ENCODE measurements at regions not wholly inside any gene's neighbourhood (a gene's known extent, or its start where the extent isn't known, plus 50 kb on each side); places are given as distances from the start of the nearest gene placed in this dataset.

DNA sequence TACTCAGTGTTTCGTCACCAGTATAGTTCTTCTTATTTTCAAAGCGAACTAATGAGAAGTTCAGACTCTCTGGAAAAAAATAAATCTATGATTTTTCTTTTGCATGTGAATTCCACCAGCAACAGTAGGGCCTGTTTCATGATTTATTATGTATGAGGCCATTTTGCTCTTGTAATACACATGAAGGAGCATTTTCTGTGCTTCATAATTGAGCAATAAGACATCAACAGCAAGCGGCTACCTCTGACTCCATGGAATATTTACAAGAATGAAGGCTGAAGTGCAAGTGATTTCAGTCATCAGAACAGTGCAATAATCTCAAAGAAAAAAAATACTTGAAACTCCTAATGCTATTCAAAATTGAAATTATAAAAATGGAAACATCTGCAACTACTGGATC is 282.9 kb upstream of the EDIL3 start:
- TF ChIP-seq CTCF (IDR thresholded peaks at IDR 0.05 in 2 of 3, conservative IDR thresholded peaks at IDR 0.05 in 1 of 3; ENCODE audit: borderline replicate concordance in 1 of 3, insufficient read depth in 1 of 3, low read depth in 2 of 3, low read length in 2 of 3): no peak
- TF ChIP-seq, protein P1, sequence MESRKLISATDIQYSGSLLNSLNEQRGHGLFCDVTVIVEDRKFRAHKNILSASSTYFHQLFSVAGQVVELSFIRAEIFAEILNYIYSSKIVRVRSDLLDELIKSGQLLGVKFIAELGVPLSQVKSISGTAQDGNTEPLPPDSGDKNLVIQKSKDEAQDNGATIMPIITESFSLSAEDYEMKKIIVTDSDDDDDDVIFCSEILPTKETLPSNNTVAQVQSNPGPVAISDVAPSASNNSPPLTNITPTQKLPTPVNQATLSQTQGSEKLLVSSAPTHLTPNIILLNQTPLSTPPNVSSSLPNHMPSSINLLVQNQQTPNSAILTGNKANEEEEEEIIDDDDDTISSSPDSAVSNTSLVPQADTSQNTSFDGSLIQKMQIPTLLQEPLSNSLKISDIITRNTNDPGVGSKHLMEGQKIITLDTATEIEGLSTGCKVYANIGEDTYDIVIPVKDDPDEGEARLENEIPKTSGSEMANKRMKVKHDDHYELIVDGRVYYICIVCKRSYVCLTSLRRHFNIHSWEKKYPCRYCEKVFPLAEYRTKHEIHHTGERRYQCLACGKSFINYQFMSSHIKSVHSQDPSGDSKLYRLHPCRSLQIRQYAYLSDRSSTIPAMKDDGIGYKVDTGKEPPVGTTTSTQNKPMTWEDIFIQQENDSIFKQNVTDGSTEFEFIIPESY (IDR thresholded peaks at IDR 0.05; ENCODE audit: extremely low read depth, insufficient replicate concordance, low read length): no peak
- no peak for TF ChIP-seq ZFX (IDR thresholded peaks at IDR 0.05)
- no peak for TF ChIP-seq POLR2A (IDR thresholded peaks at IDR 0.05; ENCODE audit: borderline replicate concordance, extremely low read depth, insufficient read depth, insufficient read length)
- no peak for TF ChIP-seq POLR2AphosphoS5 (IDR thresholded peaks at IDR 0.05; ENCODE audit: low read depth, low read length)
- TF ChIP-seq JUND (IDR thresholded peaks at IDR 0.05): no peak
- no peak for TF ChIP-seq SIN3A (IDR thresholded peaks at IDR 0.05; ENCODE audit: low read depth)

All from HCT116 (cell line).